Progenitor cell of endocrine pancreas (in vitro differentiated cells): ENCODE measurements at regions not wholly inside any gene's neighbourhood (a gene's known extent, or its start where the extent isn't known, plus 50 kb on each side); places are given as distances from the start of the nearest gene placed in this dataset.

Experiments used
- DNase-seq: peaks from one replicate; pipeline ENCODE4 v3.0.0; 2021; ENCODE audit warnings: low spot score; ENCODE audit not compliant: unreplicated experiment
- H3K27ac Mint-ChIP-seq: 2 replicates; pipeline ENCODE4 v1.8.0; 2021; ENCODE audit warnings: mild to moderate bottlenecking, moderate library complexity, mixed read lengths
- H3K27me3 Mint-ChIP-seq: 2 replicates; pipeline ENCODE4 v1.8.0; 2021; ENCODE audit warnings: mixed read lengths
- H3K36me3 Mint-ChIP-seq: 2 replicates; pipeline ENCODE4 v1.8.0; 2022; ENCODE audit warnings: mixed read lengths; ENCODE audit not compliant: insufficient read depth
- H3K4me1 Mint-ChIP-seq: 2 replicates; pipeline ENCODE4 v1.8.0; 2021; ENCODE audit warnings: low read depth, mixed read lengths
- H3K4me3 Mint-ChIP-seq: 2 replicates; pipeline ENCODE4 v1.8.0; 2021; ENCODE audit warnings: low read depth, mild to moderate bottlenecking, moderate library complexity, mixed read lengths
- H3K9me3 Mint-ChIP-seq: 2 replicates; pipeline ENCODE4 v1.8.0; 2021; ENCODE audit warnings: low read depth, mixed read lengths
- TF ChIP-seq, protein P1 (sequence below): fragments of 200-600 bp; sonication (generic); IDR thresholded peaks from one replicate; pipeline ENCODE4 v1.5.0; 2021; ENCODE audit warnings: antibody characterized with exemption, mild to moderate bottlenecking; ENCODE audit not compliant: unreplicated experiment

DNA sequence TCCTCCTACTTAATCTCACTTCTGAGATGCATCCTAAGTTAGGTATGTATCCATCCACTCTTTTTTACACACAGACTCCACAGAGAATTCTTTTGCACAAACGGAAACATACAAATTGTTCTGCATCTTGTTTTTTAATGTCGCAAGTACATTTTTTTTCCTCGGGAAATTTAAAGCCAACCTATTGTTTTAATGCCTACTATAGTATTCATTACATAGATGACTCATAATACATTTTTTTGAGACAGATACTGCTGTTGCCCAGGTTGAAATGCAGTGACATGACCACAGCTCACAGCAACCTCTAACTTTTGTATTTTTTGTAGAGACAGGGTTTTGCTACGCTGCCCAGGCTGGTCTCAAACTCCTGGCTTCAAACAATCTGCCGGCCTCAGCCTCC lies 90.8 kb upstream of the TMEM45B start:
- Mint-ChIP-seq H3K4me3 (no peak overlapping the region), H3K9me3 (no peaks in the 10 kb centered on the region), H3K4me1 (peaks cover 4% of the 10 kb centered on the region), H3K27me3 (peaks cover 26% of the 10 kb centered on the region), H3K27ac (no peak overlapping the region), H3K36me3 (no peaks in the 10 kb centered on the region)
- TF ChIP-seq, protein P1, sequence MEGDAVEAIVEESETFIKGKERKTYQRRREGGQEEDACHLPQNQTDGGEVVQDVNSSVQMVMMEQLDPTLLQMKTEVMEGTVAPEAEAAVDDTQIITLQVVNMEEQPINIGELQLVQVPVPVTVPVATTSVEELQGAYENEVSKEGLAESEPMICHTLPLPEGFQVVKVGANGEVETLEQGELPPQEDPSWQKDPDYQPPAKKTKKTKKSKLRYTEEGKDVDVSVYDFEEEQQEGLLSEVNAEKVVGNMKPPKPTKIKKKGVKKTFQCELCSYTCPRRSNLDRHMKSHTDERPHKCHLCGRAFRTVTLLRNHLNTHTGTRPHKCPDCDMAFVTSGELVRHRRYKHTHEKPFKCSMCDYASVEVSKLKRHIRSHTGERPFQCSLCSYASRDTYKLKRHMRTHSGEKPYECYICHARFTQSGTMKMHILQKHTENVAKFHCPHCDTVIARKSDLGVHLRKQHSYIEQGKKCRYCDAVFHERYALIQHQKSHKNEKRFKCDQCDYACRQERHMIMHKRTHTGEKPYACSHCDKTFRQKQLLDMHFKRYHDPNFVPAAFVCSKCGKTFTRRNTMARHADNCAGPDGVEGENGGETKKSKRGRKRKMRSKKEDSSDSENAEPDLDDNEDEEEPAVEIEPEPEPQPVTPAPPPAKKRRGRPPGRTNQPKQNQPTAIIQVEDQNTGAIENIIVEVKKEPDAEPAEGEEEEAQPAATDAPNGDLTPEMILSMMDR: no peak
- no peak for DNase-seq

DNA sequence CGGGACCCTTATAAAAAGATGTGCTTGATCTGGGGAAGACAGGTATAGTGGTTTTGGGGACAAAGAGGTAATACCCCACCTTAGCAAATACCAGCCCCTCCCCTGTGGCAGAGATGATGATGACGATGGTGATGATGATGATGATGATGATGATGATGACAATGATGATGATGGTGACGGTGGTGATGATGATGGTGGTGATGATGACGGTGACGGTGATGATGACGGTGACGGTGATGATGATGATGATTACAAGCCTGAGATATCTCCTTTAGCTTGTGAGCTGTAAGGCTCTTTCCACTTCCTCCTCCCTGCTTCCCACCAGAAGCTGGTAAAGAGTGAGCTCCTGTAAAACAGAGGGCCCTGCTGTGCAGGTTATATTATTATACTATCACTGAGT lies 89.5 kb upstream of the TMEM45B start:
- Mint-ChIP-seq H3K27ac (no peak overlapping the region), H3K4me1 (peaks cover 4% of the 10 kb centered on the region), H3K4me3 (no peak overlapping the region), H3K9me3 (no peaks in the 10 kb centered on the region), H3K27me3 (peaks cover 22% of the 10 kb centered on the region), H3K36me3 (no peaks in the 10 kb centered on the region)
- no peak for DNase-seq
- TF ChIP-seq, protein P1: no peak

DNA sequence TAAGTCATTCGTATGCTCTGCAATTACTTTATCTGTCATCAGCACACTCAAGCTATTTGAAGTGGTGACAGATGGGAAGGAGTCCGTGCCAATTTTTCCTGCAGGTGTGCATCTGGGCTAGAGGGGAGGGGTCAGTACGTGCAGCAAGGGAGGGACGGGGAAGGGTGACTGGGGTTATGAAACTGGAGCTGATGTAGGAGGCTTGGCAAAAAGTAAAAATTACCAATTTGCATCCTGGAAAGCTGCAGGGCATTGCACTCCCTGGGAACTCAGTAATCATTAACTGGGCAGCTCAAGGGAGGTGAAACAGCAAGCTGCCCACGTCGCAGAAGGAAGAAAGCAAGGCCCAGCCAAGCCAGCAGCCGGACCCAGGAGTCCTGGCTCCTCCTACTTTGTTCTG lies 87.1 kb upstream of the TMEM45B start:
- TF ChIP-seq, protein P1: no peak
- Mint-ChIP-seq H3K36me3 (no peaks in the 10 kb centered on the region), H3K4me3 (no peak overlapping the region), H3K27ac (no peak overlapping the region), H3K9me3 (no peaks in the 10 kb centered on the region), H3K4me1 (peaks cover 4% of the 10 kb centered on the region), H3K27me3 (peaks cover 19% of the 10 kb centered on the region)
- DNase-seq: no peak

DNA sequence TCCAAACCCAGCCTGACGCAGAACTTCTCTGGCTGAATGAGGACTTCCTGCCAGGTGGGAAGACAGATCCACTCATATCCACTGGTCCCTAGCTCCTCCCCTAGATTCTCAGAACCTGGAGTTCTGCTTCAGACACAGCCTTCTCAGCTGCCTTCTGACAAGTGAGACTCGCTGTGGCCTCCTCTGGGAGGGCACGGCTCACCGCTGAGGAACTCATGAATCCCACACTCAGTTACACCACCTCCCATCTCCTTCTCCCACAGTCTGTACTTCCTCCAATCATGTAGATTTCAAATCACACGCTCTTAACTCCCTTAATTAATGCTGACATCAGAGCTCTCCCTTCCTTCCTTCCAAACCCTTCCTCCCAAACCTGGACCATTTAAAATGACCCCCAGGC lies 86.4 kb upstream of the TMEM45B start:
- Mint-ChIP-seq H3K9me3 (no peaks in the 10 kb centered on the region), H3K27me3 (peaks cover 22% of the 10 kb centered on the region), H3K4me3 (no peak overlapping the region)

DNA sequence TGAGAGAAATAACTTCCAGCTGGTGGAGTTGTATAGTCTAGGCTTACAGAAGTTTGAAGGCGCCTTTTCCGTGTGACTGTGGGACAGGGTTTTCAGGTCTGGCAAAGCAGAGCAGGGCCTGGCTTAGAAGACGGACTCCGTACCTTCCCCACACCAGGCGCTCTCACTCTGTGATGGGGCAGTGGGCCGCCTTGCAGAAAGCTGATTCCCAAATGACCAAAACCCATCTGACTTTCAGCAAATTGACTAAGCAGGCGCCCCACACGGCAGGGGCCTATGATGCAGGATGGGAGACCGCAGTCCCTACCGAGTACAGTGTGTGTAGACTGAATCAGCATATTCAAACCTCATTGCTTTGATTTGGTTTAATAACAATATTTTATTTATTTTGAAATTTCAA lies 85.8 kb upstream of the TMEM45B start:
- Mint-ChIP-seq H3K27ac (no peak overlapping the region), H3K4me1 (peaks cover 4% of the 10 kb centered on the region), H3K4me3 (no peak overlapping the region), H3K36me3 (no peaks in the 10 kb centered on the region), H3K9me3 (no peaks in the 10 kb centered on the region), H3K27me3 (peaks cover 24% of the 10 kb centered on the region)
- TF ChIP-seq, protein P1: no peak
- no peak for DNase-seq

More for the DNA sequence above, 86.4 kb upstream of the TMEM45B start:
- Mint-ChIP-seq H3K4me1 (peaks cover 4% of the 10 kb centered on the region), H3K36me3 (no peaks in the 10 kb centered on the region), H3K27ac (no peak overlapping the region)
- no peak for DNase-seq
- TF ChIP-seq, protein P1: no peak

DNA sequence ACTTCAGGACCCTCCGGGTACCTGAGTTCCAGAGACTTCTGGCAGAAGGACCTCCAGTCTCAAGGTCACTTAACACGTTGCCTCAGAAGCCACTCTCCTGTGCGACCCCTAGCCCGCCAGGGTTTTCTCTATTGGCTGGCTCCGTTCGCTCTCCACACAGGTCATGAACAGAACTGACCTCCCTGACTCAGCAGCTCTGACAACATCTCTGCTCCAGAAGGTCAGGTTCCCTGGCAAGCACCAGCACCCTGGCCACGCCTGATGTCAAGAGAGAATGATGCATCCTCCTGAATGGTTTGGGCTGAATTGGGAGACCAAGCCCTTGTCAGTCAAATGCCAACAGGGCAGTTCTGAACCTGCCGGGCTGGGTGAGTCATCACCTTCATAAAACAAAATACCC lies 84.3 kb upstream of the TMEM45B start:
- H3K27ac Mint-ChIP-seq: no peak overlapping the region
- peaks cover 4% of the 10 kb centered on the region for H3K4me1 Mint-ChIP-seq
- peaks cover 2% of the 10 kb centered on the region for H3K36me3 Mint-ChIP-seq
- TF ChIP-seq, protein P1: no peak
- peaks cover 3% of the 10 kb centered on the region for H3K9me3 Mint-ChIP-seq
- H3K27me3 Mint-ChIP-seq: peaks cover 18% of the 10 kb centered on the region
- no peak for DNase-seq
- H3K4me3 Mint-ChIP-seq: no peak overlapping the region
